Frontal cortex (tissue), 3 donors: ENCODE measurements at regions not wholly inside any gene's neighbourhood (a gene's known extent, or its start where the extent isn't known, plus 50 kb on each side); places are given as distances from the start of the nearest gene placed in this dataset.
A peak's percentile ranks its signal among the peaks of the same experiment; 100 is the strongest.

ENCODE experiments used
- DNase-seq, 2 donors: peaks; one replicate each; pipeline ENCODE4 v3.0.0; 2012; ENCODE audit warnings: low spot score in 2 of 2
- FAIRE-seq: peaks from 2 replicates; lab custom pipeline; 2012; peaks lifted over from hg19 to GRCh38; lab: Jason Lieb, UNC
- donor health status: control.
- donor health status: control.
- donor health status: control.

- DNase-seq (no peak), FAIRE-seq (no peak)
These were observed 59.8 kb upstream of the ANTXRL start for GRCh38 chr10:46226900-46227558.

GRCh38 chr10:46227571-46227935 lies 59.2 kb upstream of the ANTXRL start:
- FAIRE-seq: no peak
- no peak for DNase-seq

- FAIRE-seq (no peak), DNase-seq (no peak)
These were observed 58.7 kb upstream of the ANTXRL start for GRCh38 chr10:46227936-46228562.

- DNase-seq: peak; percentile 66 to 81
- no peak for FAIRE-seq
These were observed 58.2 kb upstream of the ANTXRL start for GRCh38 chr10:46228563-46229071.

GRCh38 chr10:46229144-46229563 lies 57.6 kb upstream of the ANTXRL start:
- DNase-seq (no peak), FAIRE-seq (no peak)

- DNase-seq (no peak), FAIRE-seq (no peak)
These were observed 56.2 kb upstream of the ANTXRL start for GRCh38 chr10:46230615-46231014.

GRCh38 chr10:46231087-46231486 lies 55.7 kb upstream of the ANTXRL start:
- no peak for DNase-seq
- no peak for FAIRE-seq

GRCh38 chr10:46232084-46232483 lies 54.7 kb upstream of the ANTXRL start:
- FAIRE-seq (no peak), DNase-seq (no peak)

GRCh38 chr10:46232666-46233065 lies 54.1 kb upstream of the ANTXRL start:
- FAIRE-seq (no peak), DNase-seq (no peak)

- FAIRE-seq (no peak), DNase-seq (no peak)
These were observed 53.6 kb upstream of the ANTXRL start for GRCh38 chr10:46233181-46233580.

GRCh38 chr10:46234026-46234425 lies 52.8 kb upstream of the ANTXRL start:
- FAIRE-seq (no peak), DNase-seq (no peak)

- FAIRE-seq: no peak
These were observed 52.3 kb upstream of the ANTXRL start for GRCh38 chr10:46234431-46235060.

GRCh38 chr10:46235705-46236545 lies 50.9 kb upstream of the ANTXRL start:
- DNase-seq: no peak
- no peak for FAIRE-seq

More at GRCh38 chr10:46234431-46235060, 52.3 kb upstream of the ANTXRL start:
- no peak for DNase-seq

GRCh38 chr10:46236546-46236887 lies 50.3 kb upstream of the ANTXRL start:
- DNase-seq: no peak
- FAIRE-seq: no peak

GRCh38 chr10:46236941-46237681 lies 49.7 kb upstream of the ANTXRL start:
- FAIRE-seq (no peak), DNase-seq (no peak)
